Kidney (tissue), 13 donors: ENCODE measurements at regions not wholly inside any gene's neighbourhood (a gene's known extent, or its start where the extent isn't known, plus 50 kb on each side); places are given as distances from the start of the nearest gene placed in this dataset.
"Not testable (repeated sequence)": the region's sequence is repeated elsewhere in the genome, so short reads cannot be mapped to it uniquely, and the experiment has no call there.

Source experiments
- DNase-seq, 5 donors: peaks; one replicate each; pipeline ENCODE4 v3.0.0-alpha.2; 2013 to 2020
- FAIRE-seq: peaks from 2 replicates; lab custom pipeline; 2012; peaks lifted over from hg19 to GRCh38; lab: Jason Lieb, UNC
- H3K27ac ChIP-seq, 2 donors: one replicate each; pipeline ENCODE4 v1.7.0; 2013; ENCODE audit warnings: low read depth in 2 of 2, low read length in 2 of 2, inconsistent platforms in 1 of 2
- H3K27me3 ChIP-seq: one replicate; pipeline ENCODE4 v1.7.1; 2013; ENCODE audit warnings: low read length, inconsistent platforms; ENCODE audit not compliant: control insufficient read depth, insufficient read depth
- H3K36me3 ChIP-seq, 3 donors: one replicate each; pipeline versions ENCODE4 v1.7.0 to v1.7.1; 2013; ENCODE audit warnings: low read length in 3 of 3, control low read depth in 1 of 3, inconsistent platforms in 1 of 3; ENCODE audit not compliant: insufficient read depth in 3 of 3, control insufficient read depth in 2 of 3
- H3K4me1 ChIP-seq, 3 donors: one replicate each; pipeline versions ENCODE4 v1.7.0 to v1.7.1; 2013; ENCODE audit warnings: low read length in 3 of 3, inconsistent platforms in 1 of 3, low read depth in 1 of 3; ENCODE audit not compliant: control insufficient read depth in 2 of 3, insufficient read depth in 2 of 3
- H3K4me3 ChIP-seq, 3 donors: one replicate each; pipeline versions ENCODE4 v1.7.0 to v1.8.1; 2013; ENCODE audit warnings: low read length in 3 of 3, control low read depth in 1 of 3, inconsistent platforms in 1 of 3
- H3K9ac ChIP-seq, 3 donors: one replicate each; pipeline versions ENCODE4 v1.7.0 to v1.7.1; 2013; ENCODE audit warnings: low read length in 3 of 3, control low read depth in 1 of 3, inconsistent platforms in 1 of 3
- H3K9me3 ChIP-seq, 3 donors: one replicate each; pipeline versions ENCODE4 v1.7.0 to v1.7.1; 2013; ENCODE audit warnings: low read length in 3 of 3, control low read depth in 1 of 3, inconsistent platforms in 1 of 3; ENCODE audit not compliant: control insufficient read depth in 2 of 3, insufficient read depth in 1 of 3
- CTCF ChIP-seq: IDR thresholded peaks from 3 replicates; pipeline ENCODE4 v1.5.1; 2012; ENCODE audit warnings: mild to moderate bottlenecking, moderate library complexity, borderline replicate concordance; ENCODE audit not compliant: insufficient read depth; ENCODE audit errors: extremely low read depth
- intact Hi-C: fragments of 100-400 bp; cut with DNase I; formaldehyde crosslinking; loops from one replicate; pipeline ENCODE4 v1.11.1; 2022
- donor health status: control.
- donor health status: control.
- donor health status: control.
- donor health status: control.
- donor health status: control.
- donor health status: DM: yes; HTN: yes; CAD: no.
- donor health status: Normal renal cell carcinoma (clear cell type).

DNA sequence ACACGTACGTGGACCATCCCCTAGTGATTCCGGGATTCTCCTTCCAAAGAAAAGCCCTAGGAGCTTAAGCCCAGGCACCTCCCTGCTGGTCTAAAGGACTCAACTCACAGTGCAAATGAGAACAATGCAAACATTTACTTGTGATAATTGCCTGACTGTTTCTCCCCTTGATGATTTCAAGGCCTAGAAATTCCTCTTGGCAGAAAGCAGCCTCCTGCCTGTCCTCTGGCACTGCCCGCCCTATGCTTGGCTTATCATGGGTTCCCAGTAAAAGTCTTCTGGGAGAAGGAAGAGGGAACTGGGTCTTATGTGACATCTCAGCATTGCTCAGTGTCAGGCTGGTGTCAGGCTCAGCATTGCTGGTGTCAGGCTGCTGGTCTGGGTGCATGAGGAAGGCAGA, 351.8 kb downstream of the SHANK2 start:
- intact Hi-C loops, result no loop called here

GRCh38 chr11:70901951-70902521, 350.3 kb downstream of the SHANK2 start:
- DNase-seq (peak in 4 of 5 donors; percentile 46 to 84 (median 58)), FAIRE-seq (no peak)
- Histone ChIP-seq H3K27ac (no peak overlapping the region), H3K36me3 (no peaks in the 10 kb centered on the region), H3K9ac (no peak overlapping the region), H3K4me1 (no peaks in the 10 kb centered on the region), H3K27me3 (no peaks in the 10 kb centered on the region), H3K4me3 (no peak overlapping the region), H3K9me3 (no peaks in the 10 kb centered on the region)
- no peak for TF ChIP-seq CTCF
- intact Hi-C loops, result no loop called here

More for the DNA sequence above, 351.8 kb downstream of the SHANK2 start:
- Histone ChIP-seq H3K4me1 (no peaks in the 10 kb centered on the region), H3K9ac (no peak overlapping the region), H3K9me3 (no peaks in the 10 kb centered on the region), H3K27ac (no peak overlapping the region), H3K4me3 (no peak overlapping the region), H3K27me3 (no peaks in the 10 kb centered on the region), H3K36me3 (no peaks in the 10 kb centered on the region)
- no peak for FAIRE-seq
- DNase-seq, result no peak
- TF ChIP-seq CTCF, result no peak

- H3K27ac ChIP-seq, FAIRE-seq, H3K4me1 ChIP-seq, H3K9ac ChIP-seq, H3K4me3 ChIP-seq, H3K36me3 ChIP-seq, H3K27me3 ChIP-seq, DNase-seq, intact Hi-C loops, H3K9me3 ChIP-seq: not testable (repeated sequence)
Observed at GRCh38 chr11:70903229-70903628, 349.1 kb downstream of the SHANK2 start.

GRCh38 chr11:70906101-70906500, 346.3 kb downstream of the SHANK2 start:
- peak in 1 of 5 donors; percentile 51 for DNase-seq
- intact Hi-C loops, result no loop called here
- H3K27me3 ChIP-seq, result no peaks in the 10 kb centered on the region
- FAIRE-seq, result no peak
- no peaks in the 10 kb centered on the region for H3K9me3 ChIP-seq
- no peak overlapping the region for H3K9ac ChIP-seq
- H3K36me3 ChIP-seq, result no peaks in the 10 kb centered on the region
- H3K4me1 ChIP-seq, result no peaks in the 10 kb centered on the region
- no peak overlapping the region for H3K27ac ChIP-seq
- no peak overlapping the region for H3K4me3 ChIP-seq
- no peak for TF ChIP-seq CTCF
